SK-N-SH treated with all-trans-retinoic acid at 6 μM for 48 hours (cell line): ENCODE measurements at regions not wholly inside any gene's neighbourhood (a gene's known extent, or its start where the extent isn't known, plus 50 kb on each side); places are given as distances from the start of the nearest gene placed in this dataset.

ENCODE experiments used
- ARNTL ChIP-seq: fragments of 450-650 bp; formaldehyde crosslinking; IDR thresholded peaks from 2 replicates; pipeline ENCODE4 v1.5.0; 2020; ENCODE audit warnings: low read depth, mild to moderate bottlenecking, moderate library complexity, borderline replicate concordance
- CSDC2 ChIP-seq: fragments of 250-450 bp; sonication (Bioruptor Pico); IDR thresholded peaks from 2 replicates; pipeline ENCODE4 v1.5.0; 2020; ENCODE audit warnings: mild to moderate bottlenecking, moderate library complexity
- RARB ChIP-seq: fragments of 250-450 bp; sonication (Bioruptor Pico); IDR thresholded peaks from 2 replicates; pipeline ENCODE4 v1.8.0; 2021; ENCODE audit warnings: mild to moderate bottlenecking, moderate library complexity
- SNAI2 ChIP-seq: fragments of 250-450 bp; sonication (Bioruptor Pico); IDR thresholded peaks from 2 replicates; pipeline ENCODE4 v1.5.0; 2020; ENCODE audit warnings: mild to moderate bottlenecking, moderate library complexity
- TCF4 ChIP-seq: fragments of 250-450 bp; sonication (Bioruptor Pico); IDR thresholded peaks from 2 replicates; pipeline ENCODE4 v1.8.0; 2021; ENCODE audit warnings: mild to moderate bottlenecking, moderate library complexity, borderline replicate concordance
- ZNF8 ChIP-seq: fragments of 450-650 bp; formaldehyde crosslinking; IDR thresholded peaks from 2 replicates; pipeline ENCODE4 v1.5.0; 2020; ENCODE audit warnings: mild to moderate bottlenecking, moderate library complexity
- TF ChIP-seq, protein P1 (sequence below): fragments of 250-450 bp; sonication (Bioruptor Pico); IDR thresholded peaks from 2 replicates; pipeline ENCODE4 v1.8.0; 2021; ENCODE audit warnings: low read depth, mild to moderate bottlenecking, moderate library complexity, borderline replicate concordance

DNA sequence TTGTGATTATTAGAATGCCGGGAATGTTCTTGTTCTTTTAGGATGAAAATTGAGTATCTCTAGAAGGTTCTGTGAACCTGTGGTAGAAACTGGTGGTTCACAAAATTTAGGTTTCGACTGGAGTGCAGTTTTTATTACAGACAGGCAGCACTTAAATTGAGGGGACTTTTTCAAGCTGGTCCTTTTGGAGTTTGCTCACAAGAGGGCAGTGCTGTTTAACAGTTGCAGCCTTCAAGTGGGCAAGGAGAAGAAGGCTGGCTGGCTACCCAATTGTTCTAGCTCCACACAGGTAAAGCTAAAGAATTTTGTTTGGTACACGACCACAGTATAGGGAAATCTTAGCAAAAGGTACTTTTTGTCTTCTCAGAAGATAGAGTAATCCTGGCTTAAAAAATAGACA is 233.6 kb downstream of the SNX13 start:
- TF ChIP-seq, protein P1, sequence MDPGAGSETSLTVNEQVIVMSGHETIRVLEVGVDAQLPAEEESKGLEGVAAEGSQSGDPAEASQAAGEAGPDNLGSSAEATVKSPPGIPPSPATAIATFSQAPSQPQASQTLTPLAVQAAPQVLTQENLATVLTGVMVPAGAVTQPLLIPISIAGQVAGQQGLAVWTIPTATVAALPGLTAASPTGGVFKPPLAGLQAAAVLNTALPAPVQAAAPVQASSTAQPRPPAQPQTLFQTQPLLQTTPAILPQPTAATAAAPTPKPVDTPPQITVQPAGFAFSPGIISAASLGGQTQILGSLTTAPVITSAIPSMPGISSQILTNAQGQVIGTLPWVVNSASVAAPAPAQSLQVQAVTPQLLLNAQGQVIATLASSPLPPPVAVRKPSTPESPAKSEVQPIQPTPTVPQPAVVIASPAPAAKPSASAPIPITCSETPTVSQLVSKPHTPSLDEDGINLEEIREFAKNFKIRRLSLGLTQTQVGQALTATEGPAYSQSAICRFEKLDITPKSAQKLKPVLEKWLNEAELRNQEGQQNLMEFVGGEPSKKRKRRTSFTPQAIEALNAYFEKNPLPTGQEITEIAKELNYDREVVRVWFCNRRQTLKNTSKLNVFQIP = no peak
- TF ChIP-seq ZNF8 (CRISPR knock-in tag) (no peak), SNAI2 (CRISPR knock-in tag) (no peak), ARNTL (CRISPR knock-in tag) (no peak), CSDC2 (no peak), TCF4 (CRISPR knock-in tag) (no peak), RARB (CRISPR knock-in tag) (no peak)
